GM18858 (cell line): ENCODE measurements at regions not wholly inside any gene's neighbourhood (a gene's known extent, or its start where the extent isn't known, plus 50 kb on each side); places are given as distances from the start of the nearest gene placed in this dataset.
A peak's percentile ranks its signal among the peaks of the same experiment; 100 is the strongest.

ENCODE experiments used
- ATAC-seq: cut with Tn5 transposase; IDR thresholded peaks from one replicate; pipeline ENCODE4 v1.9.1; 2021; ENCODE audit not compliant: unreplicated experiment

DNA sequence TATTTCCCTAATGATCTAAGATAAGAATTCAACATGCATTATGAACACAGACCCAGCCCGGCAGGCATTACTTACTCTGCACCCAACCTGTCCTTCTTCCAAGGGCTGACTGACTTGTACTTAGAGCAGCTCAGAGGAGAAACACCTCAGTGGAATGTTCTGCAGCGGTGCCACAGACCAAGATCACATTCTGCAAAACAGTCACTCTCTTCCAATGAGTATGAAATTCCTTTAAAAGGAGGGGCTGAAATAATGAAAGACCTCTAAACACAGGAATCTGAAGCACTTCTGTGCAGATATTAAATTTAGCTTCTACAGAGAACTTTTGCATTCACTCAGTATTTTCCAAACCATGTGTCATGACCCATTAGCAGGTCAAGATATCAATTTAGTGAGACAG, 172.9 kb downstream of the ZDHHC21 start:
- ATAC-seq = no peak

DNA sequence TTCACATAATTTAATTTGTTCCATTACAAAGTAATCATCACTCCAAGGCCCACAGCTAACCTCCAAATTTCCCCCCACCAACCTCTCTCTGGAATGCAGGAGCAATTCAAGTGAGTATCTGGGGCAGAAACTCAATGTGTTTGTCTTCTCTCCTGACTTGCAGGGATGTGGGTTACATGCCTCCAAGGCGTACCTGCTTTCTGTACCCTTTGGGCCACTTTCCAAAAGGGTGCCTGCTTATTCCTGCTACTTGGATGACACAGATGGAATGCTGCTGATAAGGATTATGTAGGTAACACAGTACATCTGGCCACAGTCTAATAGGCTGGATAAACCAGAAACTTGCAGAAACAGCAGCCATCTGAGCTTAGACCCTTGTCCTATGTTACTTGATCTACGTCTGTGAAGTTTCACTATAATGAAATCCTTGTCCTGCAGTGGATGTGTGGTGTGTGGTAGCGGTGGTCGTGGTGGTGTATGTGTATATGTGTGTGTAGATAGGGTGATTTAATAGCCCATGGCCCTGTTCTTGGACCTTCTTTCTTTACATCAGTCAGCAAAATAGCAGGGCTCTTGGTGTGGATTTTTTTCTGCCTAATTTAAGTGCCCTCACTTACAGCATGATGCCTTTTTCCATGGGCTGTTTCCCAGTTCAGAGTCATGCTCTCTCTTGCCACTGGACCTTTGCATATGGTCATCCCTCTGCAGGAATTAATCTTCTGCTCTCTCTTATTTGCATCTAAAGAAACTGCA, 175.9 kb downstream of the ZDHHC21 start:
- no peak for ATAC-seq

DNA sequence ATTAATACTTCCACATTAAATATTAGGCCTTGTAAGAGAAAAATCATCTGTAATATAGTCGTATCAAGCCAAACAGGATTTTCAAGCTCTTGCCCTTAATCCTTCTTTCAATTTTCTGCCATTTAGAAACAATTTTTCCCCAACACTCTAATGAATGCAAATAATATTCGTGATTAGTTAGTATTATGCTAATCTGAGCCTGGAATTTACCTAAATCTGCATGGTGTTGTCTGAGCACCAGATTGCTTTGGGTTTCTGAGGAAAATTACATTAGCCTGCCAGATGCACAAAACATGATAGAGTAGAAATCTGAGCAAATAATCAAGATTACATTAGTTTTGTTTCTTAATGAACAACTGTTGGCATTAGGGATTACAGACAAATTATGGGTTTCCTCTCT, 176.6 kb downstream of the ZDHHC21 start:
- no peak for ATAC-seq

DNA sequence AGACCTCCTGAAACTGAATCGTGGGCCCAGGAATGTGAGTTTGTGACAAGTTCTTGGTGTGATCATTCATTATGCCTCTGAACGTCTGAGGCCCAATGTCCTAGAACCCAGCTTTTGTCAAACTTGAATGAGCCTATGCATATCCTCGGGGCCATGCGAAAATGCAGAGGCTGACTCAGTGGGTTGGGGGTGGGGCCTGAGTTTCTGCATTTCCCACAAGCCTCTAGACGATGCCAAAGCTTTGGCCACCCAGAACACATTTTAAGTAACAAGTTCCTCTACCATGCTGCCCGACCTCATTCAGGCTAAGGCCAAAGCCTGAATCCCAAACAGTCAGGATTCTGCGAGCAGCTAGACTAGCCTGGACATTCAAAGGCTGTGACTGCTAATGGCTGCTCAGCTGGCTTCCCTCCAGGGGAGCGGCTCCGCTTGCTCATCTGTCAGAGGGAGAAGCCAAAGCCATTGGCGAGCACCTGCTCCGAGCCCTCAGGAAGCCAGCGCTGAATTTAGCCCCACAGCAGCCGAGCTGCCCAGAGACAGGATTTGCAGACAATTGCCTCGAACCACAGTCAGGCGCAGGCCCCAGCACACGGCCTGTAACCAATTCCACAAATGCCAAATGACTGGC, 177.5 kb downstream of the ZDHHC21 start:
- no peak for ATAC-seq

DNA sequence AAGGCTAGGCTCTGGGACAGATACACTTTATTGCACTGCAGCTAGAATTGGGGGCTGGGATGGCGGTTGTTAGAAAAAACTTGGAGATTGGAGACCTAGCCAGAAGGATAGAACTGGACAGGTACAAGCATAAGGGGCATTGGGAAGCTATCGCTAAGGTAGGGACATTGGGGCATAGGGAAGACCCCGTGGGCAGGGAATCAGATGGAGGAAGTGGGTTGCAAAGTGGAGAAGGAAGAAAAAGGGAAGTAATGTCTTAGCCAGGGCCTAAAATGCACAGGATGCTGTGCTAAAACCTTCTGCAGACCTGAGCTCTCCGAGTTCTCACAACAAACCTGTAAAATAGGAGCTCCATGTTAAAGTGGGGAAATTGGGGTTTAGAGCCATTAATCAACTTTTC, 178.2 kb downstream of the ZDHHC21 start:
- ATAC-seq = no peak

DNA sequence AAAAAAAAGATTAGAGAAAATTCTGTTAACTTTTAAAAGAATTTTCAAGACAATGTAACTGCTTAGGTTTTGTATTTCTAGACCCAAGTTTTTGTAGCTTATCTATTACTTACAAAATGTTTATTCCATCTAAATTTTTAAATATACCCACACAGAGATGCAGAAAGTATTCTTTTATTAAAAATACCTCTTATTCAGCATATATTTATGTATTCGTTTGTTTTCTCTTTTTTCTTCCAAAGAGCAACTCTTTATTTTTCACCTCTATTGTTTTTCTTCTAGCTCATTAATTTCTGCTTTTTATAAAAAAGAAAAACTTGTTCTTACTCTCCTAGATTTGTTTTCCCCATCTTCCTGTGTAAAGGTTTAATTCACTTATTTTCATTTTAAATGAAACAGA, 180.3 kb downstream of the ZDHHC21 start:
- ATAC-seq = no peak

DNA sequence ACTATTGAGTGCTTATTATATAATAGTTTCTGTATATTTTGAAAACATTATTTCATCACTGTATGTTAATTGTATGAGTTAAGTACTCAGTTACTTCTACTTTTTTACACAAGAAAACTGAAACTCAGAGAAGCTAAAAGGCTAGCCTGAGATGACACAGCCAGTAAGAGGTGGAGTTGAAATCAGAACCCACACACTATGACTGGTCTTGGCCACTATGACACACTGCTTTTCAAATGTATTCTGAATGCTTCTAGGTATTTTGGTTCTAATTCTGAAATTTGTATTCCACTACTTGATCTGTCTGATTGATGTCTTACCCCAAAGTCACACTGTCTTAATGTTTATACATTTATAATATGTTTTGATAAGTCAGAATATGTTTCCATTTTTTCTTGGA, 181.8 kb downstream of the ZDHHC21 start:
- peak; percentile 76 for ATAC-seq

DNA sequence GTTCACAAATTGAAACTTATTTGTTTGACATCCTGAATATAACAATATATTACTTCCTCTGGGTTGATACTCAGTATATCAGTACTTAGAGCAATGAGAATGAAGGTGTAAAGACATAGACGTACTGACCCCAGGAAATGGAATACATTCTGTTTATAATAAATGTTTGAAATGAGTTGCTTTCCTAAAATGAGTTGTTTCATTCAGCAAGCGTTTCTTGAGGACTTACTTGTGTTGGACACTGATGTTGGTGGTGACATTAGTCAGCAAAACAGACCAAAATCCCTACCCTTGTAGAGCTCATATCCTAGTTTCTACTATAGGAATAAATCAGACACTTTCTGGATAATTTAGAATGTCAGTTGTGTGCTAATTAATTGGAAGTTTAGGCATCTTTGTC, 184.3 kb downstream of the ZDHHC21 start:
- ATAC-seq = no peak

DNA sequence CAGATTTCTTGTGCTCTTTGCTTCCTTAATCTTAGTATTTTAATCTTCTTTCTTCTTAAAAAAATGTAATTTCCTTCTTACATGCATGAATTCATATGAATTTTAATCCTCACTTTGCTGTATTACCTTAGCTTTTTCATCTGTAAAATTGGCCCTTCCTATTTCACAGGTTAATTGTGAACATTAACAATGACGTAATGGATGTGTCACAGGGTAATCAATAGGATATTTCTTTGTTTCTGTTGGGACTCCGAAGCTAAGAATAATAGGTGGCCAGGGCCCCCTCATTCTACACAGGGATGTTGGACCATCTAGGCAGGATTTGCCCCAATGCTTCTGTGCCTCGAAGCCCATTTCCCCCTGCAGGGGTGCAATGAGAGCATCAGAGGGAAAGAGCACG, 187.4 kb upstream of the NFIB start:
- no peak for ATAC-seq

DNA sequence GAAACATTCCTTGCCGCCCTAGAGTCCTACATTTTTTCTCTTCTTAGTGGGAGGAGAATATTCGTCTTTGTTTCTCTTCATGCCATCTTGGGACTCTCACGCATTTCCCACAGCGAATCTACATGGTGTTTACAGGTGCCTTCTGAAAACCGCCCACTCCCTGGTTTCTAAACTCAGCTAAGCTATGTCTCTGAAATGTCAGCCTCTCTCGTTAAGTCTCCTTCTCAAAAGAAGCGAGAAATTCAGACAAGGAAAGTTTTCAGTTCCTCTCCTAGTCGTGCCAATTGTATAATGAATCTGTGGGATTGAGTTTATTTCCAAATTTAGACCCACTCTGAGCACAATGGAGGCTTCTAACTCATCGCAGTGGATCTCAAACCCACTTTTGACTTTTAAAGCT, 186.8 kb upstream of the NFIB start:
- ATAC-seq = no peak

DNA sequence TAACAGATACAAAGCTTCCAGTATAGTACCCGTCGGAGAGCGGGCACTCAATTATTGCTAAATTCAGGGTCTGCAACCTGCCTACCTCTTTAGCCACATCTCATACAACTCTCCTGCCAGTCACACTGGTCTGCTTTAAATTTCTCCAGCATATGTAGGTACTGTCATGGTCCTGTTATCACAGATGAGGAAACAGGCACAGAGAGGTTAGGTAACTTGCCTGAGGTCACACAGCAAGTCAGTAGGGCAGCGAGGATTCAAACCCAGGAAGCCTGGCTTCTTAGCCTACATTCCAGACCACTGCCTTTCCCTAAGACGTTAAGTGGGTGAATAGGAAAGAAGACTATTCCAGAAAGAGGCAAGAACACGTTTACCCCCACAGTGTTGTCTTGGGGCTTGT, 186.0 kb upstream of the NFIB start:
- no peak for ATAC-seq

DNA sequence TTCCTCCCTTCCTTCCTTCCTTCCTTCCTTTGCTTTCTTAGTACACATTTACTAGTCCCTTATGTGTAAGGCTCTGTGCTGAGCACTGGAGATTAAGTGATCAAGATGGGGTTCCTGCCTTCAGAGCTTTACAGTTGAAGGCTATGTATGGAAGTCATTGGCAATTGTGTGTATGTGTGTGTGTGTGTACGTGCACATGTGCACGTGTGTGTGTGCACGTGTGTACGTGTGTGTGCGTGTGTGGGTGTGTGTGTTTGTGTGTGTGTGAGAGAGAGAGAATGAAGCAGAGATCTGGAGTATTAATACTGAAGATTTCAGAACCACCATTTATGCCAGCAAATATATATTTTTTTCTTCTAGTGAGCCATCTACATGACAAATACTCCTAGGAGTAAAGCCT, 184.9 kb upstream of the NFIB start:
- no peak for ATAC-seq

DNA sequence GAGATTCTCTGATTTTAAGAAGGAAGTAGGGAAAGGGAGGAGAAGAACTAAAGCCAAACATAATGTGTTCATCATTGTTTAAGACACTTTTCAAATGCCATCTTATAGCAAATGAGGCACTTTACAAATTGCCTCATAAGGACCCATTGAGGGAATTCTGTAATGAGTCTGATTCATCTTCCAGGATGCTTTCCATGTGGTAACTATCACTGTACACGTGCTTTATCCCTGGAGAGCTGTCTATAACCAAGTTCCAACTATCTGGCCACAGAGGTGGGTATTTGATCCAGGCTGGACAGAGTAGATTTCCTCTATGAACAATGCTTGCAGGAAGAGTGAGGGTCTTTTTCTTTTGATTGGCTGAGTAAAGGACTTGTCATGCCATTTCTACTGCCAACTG, 183.5 kb upstream of the NFIB start:
- ATAC-seq = no peak

DNA sequence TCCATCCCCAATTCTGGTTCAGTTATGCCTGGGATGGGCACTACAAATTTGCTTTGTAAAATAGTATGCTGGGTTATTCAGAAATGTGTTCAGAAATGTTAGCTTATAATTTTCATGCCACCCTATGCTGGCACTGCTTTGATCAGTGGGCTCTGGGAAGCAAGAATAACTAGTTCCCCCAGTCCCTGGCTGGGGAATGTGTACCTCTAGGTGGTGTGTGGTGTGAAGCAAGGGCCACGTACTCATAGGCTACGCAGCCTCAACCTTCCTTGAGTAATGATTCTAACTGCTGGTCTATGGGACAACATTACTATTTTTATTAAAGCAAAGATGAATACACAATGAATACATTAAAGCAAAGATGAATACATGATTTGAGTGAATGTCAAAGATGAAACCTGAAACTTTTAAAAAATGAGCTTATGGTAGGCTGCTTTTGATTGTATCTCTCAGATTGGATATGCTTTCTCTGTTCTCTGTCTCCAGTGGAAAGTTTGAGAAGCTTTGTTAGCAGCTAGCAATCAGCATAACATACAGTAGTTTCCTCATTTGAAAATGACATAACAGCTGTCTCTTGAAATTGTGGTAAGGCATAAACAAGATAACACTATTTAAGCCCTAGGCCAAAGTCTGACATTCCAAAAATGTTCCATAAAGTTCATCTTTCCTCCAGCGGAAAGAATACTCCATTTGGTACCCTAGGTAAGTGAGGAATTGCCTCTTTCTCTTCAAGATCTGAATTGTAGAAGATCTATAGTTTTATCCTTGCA, 174.7 kb upstream of the NFIB start:
- no peak for ATAC-seq

DNA sequence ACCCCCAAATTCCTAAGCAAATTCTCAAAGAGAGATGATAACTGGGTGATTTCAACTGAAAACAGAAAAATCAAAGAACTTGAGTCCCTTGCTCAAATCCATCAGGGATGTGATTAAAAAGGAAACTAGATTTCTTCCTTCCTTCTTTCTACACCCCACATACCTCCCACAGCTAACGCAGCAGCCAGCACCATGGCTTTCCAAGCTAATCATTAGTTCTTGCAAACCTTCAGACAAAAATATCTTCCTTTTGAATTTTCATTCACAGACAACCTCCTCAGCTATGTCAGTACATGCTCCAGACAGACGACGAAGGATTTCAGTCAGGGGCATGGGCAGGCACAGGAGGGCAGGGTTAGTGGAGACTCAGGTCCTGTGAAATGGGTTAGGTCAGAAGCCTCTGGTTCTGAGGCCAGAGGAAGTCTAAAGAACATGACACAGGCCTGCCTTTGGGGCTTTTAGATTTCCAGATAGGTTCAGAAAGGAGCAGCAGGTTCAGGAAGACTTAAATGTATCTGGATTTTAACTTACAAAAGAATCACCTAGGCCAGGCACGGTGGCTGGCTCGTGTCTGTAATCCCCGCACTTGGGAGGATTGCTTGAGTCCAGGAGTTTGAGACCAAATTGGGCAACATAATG, 173.7 kb upstream of the NFIB start:
- no peak for ATAC-seq

DNA sequence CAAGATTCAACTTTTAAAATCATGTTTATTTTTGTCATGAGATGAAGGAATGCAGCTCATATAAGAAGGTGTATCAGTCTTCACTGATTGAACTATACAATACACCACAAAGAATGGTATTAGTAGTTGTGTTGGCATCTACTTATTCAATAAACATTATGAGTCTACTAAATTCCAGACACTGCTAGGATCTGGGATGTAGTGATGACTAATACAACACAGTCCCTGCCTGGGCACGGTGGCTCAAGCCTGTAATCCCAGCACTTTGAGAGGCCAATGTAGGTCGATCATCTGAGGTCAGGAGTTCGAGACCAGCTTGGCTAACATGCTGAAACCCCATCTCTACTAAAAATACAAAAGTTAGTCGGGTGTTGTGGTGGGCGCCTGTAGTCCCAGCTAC, 171.4 kb upstream of the NFIB start:
- ATAC-seq = no peak

DNA sequence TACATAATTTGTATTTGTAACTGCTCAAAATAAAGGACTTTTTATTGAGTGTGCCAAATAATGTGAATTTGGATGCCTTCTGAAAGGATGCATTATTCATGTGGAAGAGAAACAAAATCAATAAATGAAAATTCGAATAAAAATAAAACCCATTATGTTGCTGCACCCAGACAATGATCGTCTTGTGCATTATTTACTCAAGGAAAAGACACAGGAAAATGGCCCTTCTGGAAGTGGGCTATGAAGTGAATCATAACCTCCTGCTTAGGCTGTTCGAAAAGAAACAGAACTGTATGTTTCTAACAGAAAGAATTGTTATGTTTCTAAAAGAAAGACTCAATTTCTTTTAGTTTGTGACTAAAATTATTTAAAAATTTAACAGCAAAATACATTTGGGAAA, 168.9 kb upstream of the NFIB start:
- no peak for ATAC-seq

DNA sequence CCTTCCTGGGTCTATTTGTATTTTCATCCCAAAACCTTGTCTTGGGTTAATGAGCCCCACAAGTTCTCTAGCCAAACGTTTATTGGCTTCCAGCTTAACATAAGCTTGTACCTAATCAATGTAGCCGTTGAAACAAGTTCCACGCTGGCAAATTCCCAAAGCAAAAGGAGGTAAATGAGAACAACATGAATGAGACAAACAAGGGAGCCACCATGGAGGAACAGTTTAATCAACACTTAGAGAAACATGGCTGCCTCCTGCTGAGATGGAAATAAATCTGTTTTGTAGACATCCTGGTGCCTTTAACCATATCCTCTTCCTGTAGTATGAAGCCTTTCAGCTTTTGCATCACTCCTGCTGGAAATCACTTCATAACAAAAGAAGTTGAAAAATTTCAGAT, 166.6 kb upstream of the NFIB start:
- ATAC-seq = no peak

DNA sequence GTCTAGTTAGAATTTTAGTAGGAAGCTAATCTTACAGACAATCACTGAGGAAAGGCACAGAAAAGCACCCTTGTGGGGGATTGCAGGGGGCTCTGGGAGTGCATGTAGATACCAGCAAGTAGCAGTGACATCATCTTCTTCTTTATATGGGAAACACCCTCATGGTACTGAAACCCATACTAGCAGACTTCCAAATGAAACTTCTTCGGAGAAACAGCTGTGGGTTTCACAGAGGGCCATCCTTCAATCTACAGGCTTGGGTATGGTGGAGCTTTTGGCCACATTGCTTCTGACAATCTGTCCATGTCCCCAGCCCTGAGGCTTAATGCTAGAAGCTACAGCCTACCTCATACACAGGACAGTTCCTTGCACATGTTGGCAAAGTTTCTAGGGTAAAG, 165.2 kb upstream of the NFIB start:
- ATAC-seq = no peak

DNA sequence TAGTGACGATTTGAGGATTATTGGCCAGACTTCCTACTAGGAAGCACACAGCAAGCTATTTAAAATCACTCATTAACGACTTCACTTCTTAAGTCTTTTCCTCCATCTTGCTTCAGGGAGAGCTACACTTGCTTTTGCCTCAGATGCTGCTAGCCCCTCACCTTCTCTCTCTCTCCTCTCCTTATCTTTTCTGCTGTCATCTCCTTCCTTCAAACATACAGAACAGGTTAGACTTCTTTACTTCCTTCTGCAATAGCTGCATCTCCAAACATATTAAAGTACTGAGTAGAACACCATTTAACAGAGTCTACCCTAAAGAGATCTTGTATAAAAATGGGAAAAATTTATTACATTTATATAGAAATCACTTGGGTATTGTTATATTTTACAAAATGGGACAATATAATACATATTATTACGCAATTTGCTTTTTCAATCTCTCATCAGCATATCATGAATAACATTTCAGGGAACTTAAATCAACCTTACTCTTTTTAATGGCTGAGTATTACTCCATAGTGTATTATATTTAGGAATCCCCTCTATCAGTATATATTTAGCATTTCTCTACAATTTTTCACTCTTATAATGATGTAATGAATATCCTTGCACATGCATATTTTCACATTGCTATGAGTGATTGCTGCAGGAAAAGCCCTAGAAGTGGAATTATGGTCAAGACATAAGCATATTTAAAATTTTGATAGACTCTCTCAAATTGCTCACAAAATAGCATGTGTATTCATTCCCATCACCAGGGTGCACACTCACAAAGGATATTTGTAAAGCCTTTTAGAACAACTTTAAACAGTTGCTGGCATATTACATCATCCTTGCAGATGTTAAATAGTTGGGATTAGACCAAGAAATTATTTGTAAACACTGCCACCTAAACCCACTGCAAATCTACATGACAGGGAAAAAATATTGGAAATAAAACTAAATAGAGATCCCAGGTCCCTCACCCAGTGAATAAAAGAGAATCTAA, 164.5 kb upstream of the NFIB start:
- ATAC-seq = no peak

DNA sequence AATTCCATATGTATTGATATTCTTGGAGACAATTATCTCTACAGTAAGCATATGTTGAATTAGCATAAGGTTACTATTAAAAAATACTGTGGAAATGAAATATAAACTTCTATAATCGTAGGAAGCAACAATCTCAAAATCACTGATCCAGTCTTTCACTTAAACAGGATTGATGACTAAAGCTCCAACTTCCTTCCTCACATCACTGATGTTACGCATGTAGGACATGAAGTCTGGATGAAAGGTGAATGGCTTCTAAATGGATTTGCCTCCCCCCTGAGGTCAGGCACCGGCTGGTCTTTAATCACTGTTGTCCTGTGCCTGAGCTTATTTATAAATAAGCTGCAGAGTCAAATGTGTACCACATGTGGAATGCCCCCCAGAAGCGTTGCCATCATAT, 157.1 kb upstream of the NFIB start:
- ATAC-seq = no peak
